Esophagus mucosa (tissue), 1 donor: ENCODE measurements at regions not wholly inside any gene's neighbourhood (a gene's known extent, or its start where the extent isn't known, plus 50 kb on each side); places are given as distances from the start of the nearest gene placed in this dataset.
"Not testable (repeated sequence)": the region's sequence is repeated elsewhere in the genome, so short reads cannot be mapped to it uniquely, and the experiment has no call there.

ENCODE experiments used
- ATAC-seq: fragments of 200-7000 bp; cut with Tn5 transposase; one replicate; pipeline ENCODE4 v1.9.1; 2020
- donor health status: DM: yes; HTN: yes; CAD: no.

GRCh38 chr14:77985211-77985615 lies 185.0 kb upstream of the NRXN3 start:
- ATAC-seq: no peak

GRCh38 chr14:77986773-77987172 lies 183.4 kb upstream of the NRXN3 start:
- ATAC-seq: no peak

GRCh38 chr14:77988096-77988870 lies 181.9 kb upstream of the NRXN3 start:
- ATAC-seq: no peak

GRCh38 chr14:77988970-77989369 lies 181.2 kb upstream of the NRXN3 start:
- peak; percentile 36 for ATAC-seq

GRCh38 chr14:77989441-77989991 lies 180.7 kb upstream of the NRXN3 start:
- no peak for ATAC-seq

GRCh38 chr14:77990337-77990736 lies 179.8 kb upstream of the NRXN3 start:
- no peak for ATAC-seq

GRCh38 chr14:77991128-77991772 lies 178.9 kb upstream of the NRXN3 start:
- ATAC-seq: no peak

GRCh38 chr14:78005325-78005724 lies 164.8 kb upstream of the NRXN3 start:
- ATAC-seq: peak; percentile 99

- no peak for ATAC-seq
Observed at GRCh38 chr14:78007160-78007559, 163.0 kb upstream of the NRXN3 start.

- ATAC-seq: peak; percentile 97
Observed at GRCh38 chr14:78010688-78011087, 159.5 kb upstream of the NRXN3 start.

- not testable (repeated sequence) for ATAC-seq
Observed at GRCh38 chr14:78013911-78014310, 156.3 kb upstream of the NRXN3 start.

- no peak for ATAC-seq
Observed at GRCh38 chr14:78016532-78016931, 153.6 kb upstream of the NRXN3 start.

GRCh38 chr14:78018283-78018682 lies 151.9 kb upstream of the NRXN3 start:
- ATAC-seq: no peak

GRCh38 chr14:78022059-78022458 lies 148.1 kb upstream of the NRXN3 start:
- ATAC-seq: peak; percentile 83

- ATAC-seq: no peak
Observed at GRCh38 chr14:78023112-78023511, 147.1 kb upstream of the NRXN3 start.

- no peak for ATAC-seq
Observed at GRCh38 chr14:78028471-78028870, 141.7 kb upstream of the NRXN3 start.

GRCh38 chr14:78029601-78030372 lies 140.4 kb upstream of the NRXN3 start:
- no peak for ATAC-seq

GRCh38 chr14:78043349-78043748 lies 126.8 kb upstream of the NRXN3 start:
- no peak for ATAC-seq

- ATAC-seq: no peak
Observed at GRCh38 chr14:78048120-78048519, 122.1 kb upstream of the NRXN3 start.

GRCh38 chr14:78056890-78057289 lies 113.3 kb upstream of the NRXN3 start:
- ATAC-seq: not testable (repeated sequence)

GRCh38 chr14:78070344-78070743 lies 99.8 kb upstream of the NRXN3 start:
- no peak for ATAC-seq

- ATAC-seq: no peak
Observed at GRCh38 chr14:78071016-78071549, 99.1 kb upstream of the NRXN3 start.

- no peak for ATAC-seq
Observed at GRCh38 chr14:78073028-78073427, 97.1 kb upstream of the NRXN3 start.
